ENCODE measurements at regions not wholly inside any gene's neighbourhood (a gene's known extent, or its start where the extent isn't known, plus 50 kb on each side); places are given as distances from the start of the nearest gene placed in this dataset.

DNA sequence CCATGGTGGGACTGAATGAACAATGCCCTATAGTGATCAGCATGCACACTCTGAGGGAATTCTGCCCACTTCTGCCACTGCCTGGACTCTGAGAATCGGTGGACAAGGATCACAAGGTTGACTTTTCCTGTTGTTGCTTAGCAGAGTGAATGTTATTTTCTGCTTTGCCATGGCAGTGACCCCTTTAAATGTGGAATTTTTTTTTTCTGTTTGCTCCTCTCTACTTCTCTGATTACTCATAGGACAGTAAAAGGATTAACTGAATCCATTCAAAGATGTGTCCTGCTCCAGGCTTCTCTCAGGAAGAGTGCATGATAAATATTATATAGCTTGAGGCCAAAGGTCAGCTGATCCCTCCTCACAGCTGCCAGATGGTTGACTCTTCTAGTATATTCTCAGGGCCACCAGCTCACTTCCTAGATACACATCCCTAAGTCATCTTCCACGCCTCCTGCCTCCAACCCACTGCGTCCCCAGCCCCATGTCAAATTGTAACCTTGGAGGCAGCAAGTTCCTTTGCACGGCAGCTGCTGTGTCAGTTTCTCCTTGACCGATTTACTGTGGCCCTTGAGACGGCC lies 74.0 kb upstream of the RALGPS2 start:
- Histone ChIP-seq H3K9ac (ENCODE audit: low read length) (no peak overlapping the region), H3K36me3 (ENCODE audit: low read length) (no peaks in the 10 kb centered on the region), H3F3A (ENCODE audit: insufficient read depth) (no peaks in the 10 kb centered on the region), H4K20me1 (ENCODE audit: low read depth, low read length) (no peaks in the 10 kb centered on the region), H3K79me2 (ENCODE audit: insufficient read depth, low read length) (no peaks in the 10 kb centered on the region), H3K9me2 (replicated peaks; ENCODE audit: insufficient read depth, low read length) (no peaks in the 10 kb centered on the region), H3K27me3 (ENCODE audit: low read length) (no peaks in the 10 kb centered on the region), H3K9me3 (ENCODE audit: insufficient read depth, low read length) (no peaks in the 10 kb centered on the region), H3K4me3 (ENCODE audit: insufficient read depth, low read length, poor library complexity, severe bottlenecking) (no peak overlapping the region), H3K27ac (ENCODE audit: low read depth, low read length) (no peak overlapping the region), H3K4me2 (ENCODE audit: low read depth, low read length, poor library complexity, severe bottlenecking) (no peak overlapping the region), H2AFZ (ENCODE audit: low read depth, low read length, severe bottlenecking) (no peak overlapping the region)
- no peak for TF ChIP-seq EZH2phosphoT487 (conservative IDR thresholded peaks at IDR 0.05; ENCODE audit: low read length)
- TF ChIP-seq, protein P1, sequence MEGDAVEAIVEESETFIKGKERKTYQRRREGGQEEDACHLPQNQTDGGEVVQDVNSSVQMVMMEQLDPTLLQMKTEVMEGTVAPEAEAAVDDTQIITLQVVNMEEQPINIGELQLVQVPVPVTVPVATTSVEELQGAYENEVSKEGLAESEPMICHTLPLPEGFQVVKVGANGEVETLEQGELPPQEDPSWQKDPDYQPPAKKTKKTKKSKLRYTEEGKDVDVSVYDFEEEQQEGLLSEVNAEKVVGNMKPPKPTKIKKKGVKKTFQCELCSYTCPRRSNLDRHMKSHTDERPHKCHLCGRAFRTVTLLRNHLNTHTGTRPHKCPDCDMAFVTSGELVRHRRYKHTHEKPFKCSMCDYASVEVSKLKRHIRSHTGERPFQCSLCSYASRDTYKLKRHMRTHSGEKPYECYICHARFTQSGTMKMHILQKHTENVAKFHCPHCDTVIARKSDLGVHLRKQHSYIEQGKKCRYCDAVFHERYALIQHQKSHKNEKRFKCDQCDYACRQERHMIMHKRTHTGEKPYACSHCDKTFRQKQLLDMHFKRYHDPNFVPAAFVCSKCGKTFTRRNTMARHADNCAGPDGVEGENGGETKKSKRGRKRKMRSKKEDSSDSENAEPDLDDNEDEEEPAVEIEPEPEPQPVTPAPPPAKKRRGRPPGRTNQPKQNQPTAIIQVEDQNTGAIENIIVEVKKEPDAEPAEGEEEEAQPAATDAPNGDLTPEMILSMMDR (IDR thresholded peaks at IDR 0.05; ENCODE audit: insufficient read depth, low read length, poor library complexity, severe bottlenecking), result no peak

DNA sequence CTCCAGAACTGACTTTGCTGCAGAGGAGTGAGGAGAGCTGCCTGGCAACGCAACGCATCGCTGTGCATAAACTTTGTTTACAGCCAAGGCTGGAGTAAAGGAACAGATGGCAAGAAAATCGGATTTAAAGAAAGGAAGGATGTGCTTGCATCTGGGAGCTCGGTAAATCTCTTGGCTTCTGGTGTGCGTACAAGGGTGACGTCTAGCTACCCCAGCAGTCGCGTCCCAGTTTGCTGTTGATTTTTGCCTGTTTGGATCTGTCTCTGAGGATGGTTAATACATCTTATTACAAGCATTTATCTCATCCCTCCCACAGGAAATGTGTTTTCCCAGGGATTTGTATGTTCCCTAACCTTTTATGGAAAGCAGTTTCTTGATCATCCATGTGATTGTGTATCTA lies 73.3 kb upstream of the RALGPS2 start:
- Histone ChIP-seq H3K27ac (ENCODE audit: low read depth, low read length) (no peak overlapping the region), H3K9me2 (replicated peaks; ENCODE audit: insufficient read depth, low read length) (no peaks in the 10 kb centered on the region), H3K27me3 (ENCODE audit: low read length) (no peaks in the 10 kb centered on the region), H3K9ac (ENCODE audit: low read length) (no peak overlapping the region), H3K4me3 (ENCODE audit: insufficient read depth, low read length, poor library complexity, severe bottlenecking) (no peak overlapping the region), H3K4me2 (ENCODE audit: low read depth, low read length, poor library complexity, severe bottlenecking) (no peak overlapping the region), H4K20me1 (ENCODE audit: low read depth, low read length) (no peaks in the 10 kb centered on the region), H3K79me2 (ENCODE audit: insufficient read depth, low read length) (no peaks in the 10 kb centered on the region), H3K36me3 (ENCODE audit: low read length) (no peaks in the 10 kb centered on the region), H3F3A (ENCODE audit: insufficient read depth) (no peaks in the 10 kb centered on the region), H3K9me3 (ENCODE audit: insufficient read depth, low read length) (no peaks in the 10 kb centered on the region), H2AFZ (ENCODE audit: low read depth, low read length, severe bottlenecking) (no peak overlapping the region)
- TF ChIP-seq, protein P1 (IDR thresholded peaks at IDR 0.05; ENCODE audit: insufficient read depth, low read length, poor library complexity, severe bottlenecking), result no peak
- TF ChIP-seq EZH2phosphoT487 (conservative IDR thresholded peaks at IDR 0.05; ENCODE audit: low read length), result no peak

DNA sequence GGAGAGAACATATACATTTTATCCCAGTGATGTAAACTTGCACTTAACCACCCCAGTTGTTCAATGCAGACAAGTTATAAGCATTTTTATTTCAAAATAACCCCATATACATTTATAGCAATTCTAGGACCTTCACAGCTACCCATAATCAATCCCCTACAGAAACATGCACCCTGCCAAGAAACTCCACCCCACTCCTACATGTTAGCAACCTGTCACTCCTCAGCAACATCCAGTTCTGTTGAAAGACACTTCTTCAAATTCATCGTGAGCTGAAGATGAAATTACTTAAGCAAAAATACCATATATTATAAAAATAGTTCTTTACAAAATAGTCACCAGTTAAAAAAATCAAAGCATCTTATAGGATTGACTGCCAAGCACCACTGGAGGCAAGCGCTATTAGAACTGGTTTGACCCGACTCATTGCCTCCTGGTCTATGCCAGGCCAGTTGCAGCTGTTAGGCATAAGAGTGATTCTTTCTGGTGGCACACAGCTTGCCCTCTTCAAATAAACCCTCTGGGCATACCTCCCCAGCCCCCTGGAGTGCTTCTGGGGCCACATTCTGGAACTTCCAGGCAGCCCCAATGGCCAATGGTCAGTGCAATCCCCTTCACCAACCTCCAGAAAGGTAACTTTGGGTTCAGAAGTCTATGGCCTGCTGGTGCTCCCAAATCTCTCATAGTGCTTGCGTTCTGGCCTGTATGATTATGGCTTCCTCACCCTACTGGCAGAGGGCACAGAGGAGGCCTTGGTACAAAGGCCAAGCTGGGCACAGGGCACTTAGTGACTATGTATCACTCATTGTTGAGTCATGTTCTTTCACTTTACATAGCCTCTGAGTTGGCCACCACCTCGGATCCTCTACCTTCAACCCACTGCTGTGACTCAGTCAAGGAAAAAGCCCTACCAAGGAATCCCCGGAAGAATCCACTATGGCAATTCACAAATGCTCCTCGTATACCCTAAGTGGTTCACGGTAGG lies 72.2 kb upstream of the RALGPS2 start:
- H3K79me2 ChIP-seq (ENCODE audit: insufficient read depth, low read length), result no peaks in the 10 kb centered on the region
- H3K9me2 ChIP-seq (replicated peaks; ENCODE audit: insufficient read depth, low read length), result no peaks in the 10 kb centered on the region
- no peak overlapping the region for H3K4me3 ChIP-seq (ENCODE audit: insufficient read depth, low read length, poor library complexity, severe bottlenecking)
- H2AFZ ChIP-seq (ENCODE audit: low read depth, low read length, severe bottlenecking), result no peak overlapping the region
- no peak overlapping the region for H3K27ac ChIP-seq (ENCODE audit: low read depth, low read length)
- no peaks in the 10 kb centered on the region for H3K9me3 ChIP-seq (ENCODE audit: insufficient read depth, low read length)
- H3F3A ChIP-seq (ENCODE audit: insufficient read depth), result no peaks in the 10 kb centered on the region
- no peak overlapping the region for H3K4me2 ChIP-seq (ENCODE audit: low read depth, low read length, poor library complexity, severe bottlenecking)
- no peaks in the 10 kb centered on the region for H4K20me1 ChIP-seq (ENCODE audit: low read depth, low read length)
- H3K36me3 ChIP-seq (ENCODE audit: low read length), result no peaks in the 10 kb centered on the region
- no peaks in the 10 kb centered on the region for H3K27me3 ChIP-seq (ENCODE audit: low read length)
- H3K9ac ChIP-seq (ENCODE audit: low read length), result no peak overlapping the region
- TF ChIP-seq, protein P1 (IDR thresholded peaks at IDR 0.05; ENCODE audit: insufficient read depth, low read length, poor library complexity, severe bottlenecking), result no peak
- no peak for TF ChIP-seq EZH2phosphoT487 (conservative IDR thresholded peaks at IDR 0.05; ENCODE audit: low read length)

All from SU-DHL-6 (cell line).